Superior temporal gyrus (tissue), 1 donor: ENCODE measurements at regions not wholly inside any gene's neighbourhood (a gene's known extent, or its start where the extent isn't known, plus 50 kb on each side); places are given as distances from the start of the nearest gene placed in this dataset.

ENCODE experiments used
- DNase-seq: peaks from one replicate; pipeline ENCODE4 v3.0.0-alpha.2; 2016; ENCODE audit errors: extremely low spot score

DNA sequence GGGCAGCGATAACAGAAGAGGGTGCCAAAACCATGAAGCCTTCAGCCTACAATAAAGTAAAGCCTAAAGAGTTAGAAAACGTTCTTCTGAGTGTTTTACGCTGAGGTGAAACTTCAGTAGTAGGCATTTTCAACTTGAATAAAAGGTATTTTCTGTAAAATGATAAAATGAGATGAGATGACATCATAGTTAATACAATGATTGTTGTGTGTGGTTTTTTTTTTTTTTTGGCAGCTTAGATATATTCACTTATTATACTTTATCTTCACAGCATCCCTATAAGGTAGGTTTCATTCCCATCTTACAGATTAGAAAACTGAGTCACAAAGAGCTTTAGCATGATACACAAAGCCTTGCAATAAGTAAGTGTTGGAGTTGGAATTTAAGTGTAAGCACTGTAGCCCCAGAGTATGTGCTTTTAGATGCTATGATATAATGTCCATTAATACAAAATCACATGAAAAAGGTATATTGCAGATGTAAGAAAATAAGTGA, 291.9 kb upstream of the GRM7 start:
- DNase-seq: no peak

DNA sequence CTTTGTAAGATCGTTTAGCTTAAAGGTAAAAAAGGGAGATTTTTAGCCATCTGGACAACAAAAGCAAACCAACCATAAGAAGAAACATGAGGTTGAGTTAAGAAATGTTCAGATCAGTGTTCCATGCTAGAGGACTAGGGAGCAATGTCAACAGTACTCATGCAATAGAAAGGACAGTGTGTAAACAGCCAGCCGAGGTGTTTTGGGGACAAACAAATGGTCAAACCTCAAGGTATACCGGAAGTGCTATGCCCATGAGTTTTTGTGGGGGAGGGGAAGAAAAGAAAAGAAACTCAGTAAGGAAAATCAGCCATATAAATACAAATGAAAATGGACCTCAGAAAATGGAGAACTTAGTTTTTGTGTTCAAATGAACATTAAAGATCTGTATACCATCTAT, 289.5 kb upstream of the GRM7 start:
- no peak for DNase-seq

DNA sequence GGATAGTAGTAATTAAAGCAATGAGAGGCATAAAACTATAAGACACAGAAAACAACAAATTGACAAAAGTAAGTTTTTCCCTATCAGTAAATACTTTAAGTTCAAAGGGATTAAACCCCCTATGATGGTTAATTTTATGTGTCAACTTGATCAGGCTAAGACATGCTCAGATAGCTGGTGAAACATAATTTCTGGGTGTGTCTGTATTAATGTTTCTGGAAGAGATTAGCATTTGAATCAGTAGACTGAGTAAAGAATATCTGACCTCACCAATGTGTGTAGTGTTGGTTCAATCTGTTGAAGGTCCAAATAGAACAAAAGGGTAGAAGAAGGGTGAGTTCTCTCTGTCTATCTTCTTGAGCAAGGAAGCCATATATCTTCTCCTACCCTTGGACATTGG, 283.3 kb upstream of the GRM7 start:
- DNase-seq: no peak

DNA sequence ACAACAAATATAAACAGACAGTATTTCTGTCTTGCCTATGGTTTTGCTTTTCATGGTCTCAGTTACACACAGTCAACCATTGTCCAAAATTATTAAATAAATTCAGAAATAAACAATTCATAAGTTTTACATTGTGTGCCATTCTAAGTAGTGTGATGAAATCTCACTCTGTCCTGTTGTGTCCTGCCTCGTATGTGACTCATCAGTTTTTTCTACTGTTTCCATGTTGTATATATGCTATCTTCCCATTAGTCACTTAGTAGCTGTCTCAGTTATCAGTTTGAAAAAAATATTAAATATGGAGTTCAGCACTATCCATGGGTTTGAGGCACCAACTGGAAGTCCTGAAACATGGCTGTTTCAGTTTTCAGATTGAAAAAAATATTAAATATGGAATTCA, 282.4 kb upstream of the GRM7 start:
- DNase-seq: no peak

DNA sequence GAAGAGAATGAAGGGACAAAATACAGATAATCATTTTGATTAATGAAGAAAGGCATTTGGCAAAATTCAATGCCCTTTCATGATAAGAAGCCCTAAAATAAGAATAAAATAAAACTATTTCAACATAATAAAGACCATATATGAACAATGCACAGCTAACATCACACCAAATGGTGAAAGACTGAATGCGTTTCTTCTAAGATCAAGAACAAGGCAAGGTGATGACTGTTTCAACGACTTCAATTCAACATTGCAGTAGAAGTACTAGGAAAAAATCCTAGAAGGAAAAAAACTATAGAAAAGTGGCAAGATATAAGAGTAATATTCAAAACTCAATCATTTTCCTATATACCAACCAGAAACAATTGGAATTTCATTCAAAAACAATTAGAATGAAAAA, 280.1 kb upstream of the GRM7 start:
- DNase-seq: no peak

DNA sequence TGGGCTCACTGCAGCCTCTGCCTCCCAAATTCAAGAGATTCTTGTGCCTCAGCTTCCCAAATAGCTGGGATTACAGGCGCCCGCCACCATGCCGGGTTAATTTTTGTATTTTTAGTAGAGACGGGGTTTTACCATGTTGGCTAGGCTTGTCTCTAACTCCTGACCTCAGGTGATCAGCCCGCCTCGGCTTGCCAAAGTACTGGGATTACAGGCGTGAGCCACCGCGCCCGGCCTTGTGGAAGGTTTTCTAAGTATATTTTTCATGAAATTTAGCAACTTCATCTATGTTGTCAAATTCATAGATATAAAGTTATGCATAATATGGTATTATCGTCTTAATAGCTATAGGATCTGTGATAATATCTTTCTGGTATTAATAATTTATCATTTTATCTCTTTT, 275.6 kb upstream of the GRM7 start:
- no peak for DNase-seq

DNA sequence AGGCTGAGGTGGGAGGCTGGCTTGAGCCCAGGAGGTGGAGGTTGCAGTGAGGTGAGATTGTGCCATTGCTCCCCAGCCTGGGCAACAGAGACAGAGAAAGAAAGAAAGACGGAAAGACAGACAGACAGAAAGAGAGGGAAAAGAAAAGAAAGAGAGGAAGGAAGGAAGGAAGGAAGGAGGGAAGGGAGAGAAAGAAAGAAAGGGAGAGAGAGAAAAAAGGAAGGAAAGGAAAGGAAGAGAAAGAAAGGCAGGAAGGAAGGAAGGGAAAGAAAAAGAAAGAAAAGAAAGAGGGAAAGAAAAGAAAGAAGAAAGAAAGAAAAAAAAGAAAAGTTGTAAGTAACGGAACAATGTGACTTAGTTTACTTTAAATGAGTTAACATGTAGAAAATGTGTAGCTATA, 260.7 kb upstream of the GRM7 start:
- DNase-seq: no peak

DNA sequence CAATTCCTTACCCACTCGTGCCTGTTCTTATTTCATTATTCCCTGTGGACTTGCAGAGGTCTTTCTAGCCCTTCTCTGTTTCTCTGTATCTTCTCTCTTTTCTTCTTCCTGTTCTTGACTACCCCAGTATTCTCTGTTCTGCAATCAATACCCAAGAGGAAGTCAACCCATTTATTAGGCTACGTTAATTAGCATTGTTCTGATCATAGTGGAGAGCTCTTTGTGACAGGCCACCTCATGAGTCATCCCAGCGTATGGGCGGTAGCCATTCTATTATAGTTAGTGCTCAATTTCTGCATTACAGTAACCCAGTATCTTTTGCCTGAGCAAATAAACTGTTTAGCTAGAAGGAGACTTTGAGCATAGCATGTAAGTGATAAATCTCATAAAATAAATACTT, 259.5 kb upstream of the GRM7 start:
- no peak for DNase-seq

DNA sequence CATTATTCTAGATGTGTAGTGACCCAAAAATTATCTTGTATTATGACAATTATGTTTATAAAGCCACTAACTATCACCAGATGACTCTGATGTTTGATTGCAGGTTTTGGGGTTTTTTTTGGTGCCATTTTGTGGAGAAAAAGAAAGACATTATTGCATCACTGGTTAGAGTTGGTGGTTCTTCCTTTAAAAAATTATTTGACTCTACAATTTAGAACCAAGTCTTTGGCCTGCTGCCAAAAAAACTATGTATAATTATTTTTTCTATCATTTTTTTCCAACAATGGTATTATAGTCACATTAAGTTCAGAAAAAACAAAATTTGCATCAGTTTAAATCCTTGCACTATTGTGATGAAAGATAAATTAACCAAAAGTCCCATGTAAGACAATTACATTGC, 258.6 kb upstream of the GRM7 start:
- no peak for DNase-seq

DNA sequence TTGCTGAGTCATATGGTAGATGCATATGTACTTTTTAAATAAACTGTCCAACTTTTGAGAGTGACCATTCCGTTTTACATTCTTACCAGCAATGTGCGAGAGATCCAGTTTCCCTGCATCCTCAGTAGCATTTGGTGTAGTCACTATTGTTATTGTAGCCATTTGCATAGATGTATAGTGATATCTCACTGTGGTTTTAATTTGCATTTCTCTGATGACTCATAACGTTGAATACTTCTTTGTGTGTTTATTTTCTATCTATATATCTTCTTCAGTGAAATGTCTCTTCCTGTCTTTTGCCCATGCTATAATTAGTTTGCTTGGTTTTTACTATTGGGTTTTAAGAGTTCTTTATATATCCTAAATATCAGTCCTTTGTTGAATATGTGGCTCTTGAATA, 255.7 kb upstream of the GRM7 start:
- DNase-seq: no peak

DNA sequence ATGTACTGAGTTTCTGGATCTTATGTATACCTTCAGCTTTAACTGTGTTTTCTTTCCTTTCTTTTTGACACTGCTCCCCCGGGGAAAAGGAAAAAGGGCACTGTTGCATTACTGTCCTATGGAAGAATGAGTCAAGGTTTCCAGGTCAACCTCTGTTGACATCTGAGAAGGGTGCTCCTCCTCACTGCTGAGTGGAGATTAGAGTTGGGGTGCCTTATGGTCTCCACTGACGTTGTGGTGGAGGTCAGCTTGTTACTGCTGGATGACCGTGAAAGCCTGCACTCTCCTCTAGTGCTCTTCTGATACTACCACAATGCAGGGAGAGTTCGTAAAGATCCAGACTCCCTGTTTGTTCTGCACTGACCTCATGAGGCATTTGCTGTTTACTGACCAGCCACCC, 252.1 kb upstream of the GRM7 start:
- DNase-seq: no peak

DNA sequence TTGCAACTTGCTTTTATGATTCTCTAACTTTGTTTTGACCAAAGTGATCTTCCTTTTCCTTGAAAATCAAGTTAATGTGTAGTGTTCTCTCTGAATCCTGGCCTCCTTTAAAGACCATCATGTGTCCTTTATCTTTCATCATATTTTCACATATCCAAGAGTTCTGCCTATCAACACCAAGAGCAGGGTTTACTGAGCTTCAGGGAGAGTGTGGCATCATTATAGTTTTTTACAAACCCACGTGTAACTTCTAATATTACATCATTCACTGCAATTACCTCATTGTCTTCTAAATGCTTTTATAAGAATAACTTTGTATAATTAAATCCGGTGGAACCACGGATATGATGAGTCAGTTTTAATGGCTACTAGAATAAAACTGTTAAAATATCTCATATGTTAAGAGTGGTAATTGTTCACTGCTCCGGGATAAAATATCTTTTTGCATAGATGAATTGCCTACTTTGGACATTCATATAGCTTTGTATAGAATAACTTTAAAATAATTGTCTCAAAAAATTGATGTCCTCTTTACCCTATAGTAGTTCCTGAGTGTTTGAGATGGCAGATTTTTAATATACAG, 248.8 kb upstream of the GRM7 start:
- DNase-seq: no peak

DNA sequence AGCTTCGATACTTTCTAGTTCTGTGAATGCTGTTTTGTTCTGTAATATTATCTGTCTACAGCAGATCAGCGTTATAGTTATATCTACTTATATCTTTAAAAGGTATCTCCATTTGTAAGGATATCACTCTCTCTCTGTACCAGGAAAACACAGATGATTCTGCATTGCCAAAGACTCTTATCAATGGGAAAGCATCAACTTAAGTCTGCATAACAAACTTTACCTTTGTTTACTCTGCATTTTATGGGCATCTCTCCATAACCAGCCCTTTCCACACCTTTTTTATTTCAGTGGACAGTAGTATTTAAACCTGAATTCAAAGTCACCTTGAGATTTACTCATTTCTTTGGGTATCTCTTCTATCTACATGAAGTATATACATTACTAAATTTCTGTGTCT, 238.7 kb upstream of the GRM7 start:
- DNase-seq: no peak

DNA sequence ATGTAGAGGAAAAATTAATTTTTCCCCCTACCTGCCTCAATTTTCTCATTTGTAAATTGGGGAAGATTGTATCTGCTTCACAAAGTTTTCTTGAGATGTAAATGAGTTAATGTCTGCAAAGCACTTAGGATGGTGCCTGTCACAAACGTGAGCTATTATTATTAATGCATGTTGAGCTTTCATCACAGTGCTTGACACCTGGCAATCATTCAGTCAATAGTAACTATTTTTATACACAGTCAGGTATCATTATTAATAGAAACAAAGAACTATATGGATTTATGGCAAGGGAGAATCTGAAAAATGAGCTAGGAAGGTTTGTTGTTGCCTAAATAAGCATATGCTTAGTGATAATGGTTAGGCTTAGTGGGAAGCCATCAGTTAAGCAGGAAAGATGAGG, 238.2 kb upstream of the GRM7 start:
- no peak for DNase-seq

DNA sequence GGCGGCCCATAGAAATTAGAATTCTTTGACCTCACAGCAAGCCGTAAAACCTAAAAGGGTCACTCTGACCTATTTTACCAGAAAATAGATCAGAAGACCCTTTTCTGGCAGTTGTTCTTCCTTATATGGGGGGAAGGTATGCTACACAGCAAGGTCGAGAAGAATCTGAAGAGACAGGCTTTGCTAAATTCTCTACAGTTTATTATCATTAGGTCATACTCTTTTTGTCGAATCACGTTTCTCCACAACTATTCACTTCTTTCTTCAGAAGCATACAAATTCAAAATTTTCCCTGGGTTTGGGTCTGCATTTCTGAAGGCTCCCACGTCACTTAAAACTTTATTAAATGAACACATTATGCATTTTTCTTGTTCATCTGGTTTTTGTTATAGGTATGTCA, 229.5 kb upstream of the GRM7 start:
- DNase-seq: no peak

DNA sequence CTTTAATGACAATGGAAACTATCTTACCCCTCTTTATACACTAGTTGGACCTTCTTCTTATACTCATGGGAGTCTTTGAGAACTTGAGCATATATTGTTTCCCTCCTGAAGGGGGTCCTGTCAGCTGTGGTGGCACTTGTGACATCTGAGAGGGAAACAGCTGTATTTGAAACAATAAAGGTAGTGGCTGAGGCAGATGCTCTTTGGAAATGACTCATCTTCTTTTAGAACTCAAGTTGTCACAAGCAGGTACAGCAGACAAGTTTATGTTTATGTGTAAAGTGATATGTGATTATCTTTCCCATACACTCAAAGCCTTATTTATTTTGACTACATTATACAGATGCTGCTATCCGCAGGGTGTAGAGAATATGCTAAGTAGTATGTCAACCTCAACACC, 220.0 kb upstream of the GRM7 start:
- DNase-seq: no peak

DNA sequence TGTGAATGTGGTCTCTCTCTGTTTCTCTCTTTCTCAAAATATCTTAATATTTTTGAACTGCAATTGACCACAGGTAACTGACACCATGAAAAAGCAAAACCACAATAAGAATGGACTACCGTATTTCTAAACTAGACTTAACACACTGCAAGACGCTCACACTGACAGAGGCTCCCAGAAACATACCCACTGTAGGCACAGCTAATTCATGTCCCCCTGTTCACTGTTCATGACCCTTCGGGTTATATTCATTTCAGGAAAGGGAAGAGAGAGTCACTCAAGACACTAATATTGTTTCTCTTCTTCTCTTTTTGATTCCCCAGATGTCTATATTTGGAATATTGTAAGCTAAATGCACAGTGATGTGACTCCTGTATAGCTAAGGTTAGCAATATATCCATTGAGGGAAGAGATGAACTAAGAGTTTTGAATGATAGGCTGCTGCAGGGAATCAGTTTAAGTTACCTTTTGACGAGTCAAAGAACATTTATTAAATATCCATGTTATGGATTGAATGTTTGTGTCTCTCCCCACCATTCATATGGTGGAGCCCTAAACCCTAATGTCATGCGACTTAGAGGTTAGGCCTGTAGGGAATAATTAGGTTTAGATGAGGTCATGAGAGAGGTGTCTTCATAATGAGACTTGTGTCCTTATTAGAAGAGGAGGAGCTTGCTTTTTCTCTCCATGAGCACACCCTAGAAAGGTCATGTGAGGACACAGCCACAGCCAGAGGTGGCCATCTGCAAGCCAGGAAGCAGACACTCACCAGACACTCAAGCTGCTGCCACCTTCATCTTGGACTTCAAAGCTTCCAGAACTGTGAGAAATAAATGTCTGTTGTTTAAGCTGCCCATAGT, 216.6 kb upstream of the GRM7 start:
- no peak for DNase-seq

DNA sequence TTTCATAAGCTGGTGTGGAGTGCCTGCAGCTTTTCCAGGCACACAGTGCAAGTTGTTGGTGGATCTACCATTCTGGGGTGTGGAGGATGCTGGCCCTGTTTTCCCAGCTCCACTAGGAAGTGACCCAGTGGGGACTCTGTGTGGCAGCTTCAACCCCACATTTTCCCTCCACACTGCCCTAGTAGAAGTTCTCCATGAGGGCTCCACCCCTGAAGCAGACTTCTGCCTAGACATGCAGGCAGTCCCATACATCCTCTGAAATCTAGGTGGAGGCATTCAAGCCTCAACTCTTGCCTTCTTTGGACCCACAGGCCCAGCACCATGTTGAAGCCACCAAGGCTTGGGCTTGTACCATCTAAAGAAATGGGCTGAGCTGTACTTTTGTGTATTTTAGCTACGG, 206.2 kb upstream of the GRM7 start:
- no peak for DNase-seq

DNA sequence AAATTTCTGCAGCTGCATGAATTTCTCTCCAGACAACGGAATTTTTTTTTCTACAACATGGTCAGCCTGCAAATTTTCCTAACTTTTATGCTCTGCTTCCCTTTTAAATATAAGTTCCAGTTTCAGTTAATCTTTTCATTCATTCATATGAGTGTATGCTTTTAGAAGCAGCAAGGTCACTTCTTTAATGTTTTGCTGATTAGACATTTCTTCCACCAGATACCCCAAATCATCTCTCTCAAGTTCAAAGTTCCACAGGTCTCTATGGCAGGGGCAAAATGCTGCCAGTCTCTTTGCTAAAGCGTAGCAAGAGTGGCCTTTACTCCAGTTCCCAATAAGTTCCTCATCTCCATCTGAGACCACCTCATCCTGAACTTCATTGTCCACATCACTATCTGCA, 205.6 kb upstream of the GRM7 start:
- DNase-seq: no peak

DNA sequence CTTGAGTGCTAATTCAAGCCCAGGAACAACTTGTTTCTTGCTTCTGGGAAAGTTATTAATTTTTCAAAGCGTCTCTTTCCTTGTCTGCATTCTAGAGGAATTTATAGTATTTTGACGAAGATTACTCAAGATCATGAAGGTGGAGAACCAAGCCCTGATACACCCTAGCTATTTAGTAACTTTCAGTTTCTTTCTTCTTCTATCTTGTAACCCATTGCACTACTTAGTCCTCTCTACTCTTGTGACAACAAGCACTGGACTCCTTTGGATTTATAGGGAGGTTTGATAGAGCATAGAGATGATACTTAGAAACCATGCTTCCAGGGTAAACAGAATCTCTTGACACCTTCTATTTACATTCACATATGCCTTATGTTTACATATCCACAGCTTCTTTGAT, 203.3 kb upstream of the GRM7 start:
- DNase-seq: no peak

DNA sequence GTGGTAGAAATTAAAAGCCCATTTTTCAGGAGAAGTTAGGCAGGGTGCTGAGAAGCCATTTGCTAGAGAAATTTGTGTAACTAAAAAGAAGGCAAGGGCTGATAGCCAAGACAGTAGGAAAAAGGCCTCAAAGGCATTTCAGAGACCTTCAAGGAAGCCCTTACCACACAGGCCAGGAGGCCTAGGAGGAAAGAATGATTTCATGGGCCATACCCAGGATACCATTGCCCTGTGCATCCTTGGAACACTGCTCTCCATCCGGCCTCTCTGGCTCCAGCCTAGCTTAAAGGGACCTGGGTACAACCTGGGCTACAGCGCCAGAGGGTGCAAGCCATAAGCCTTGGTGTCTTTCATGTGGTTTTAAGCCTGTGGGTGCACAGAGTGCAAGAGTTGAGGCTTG, 193.6 kb upstream of the GRM7 start:
- no peak for DNase-seq

DNA sequence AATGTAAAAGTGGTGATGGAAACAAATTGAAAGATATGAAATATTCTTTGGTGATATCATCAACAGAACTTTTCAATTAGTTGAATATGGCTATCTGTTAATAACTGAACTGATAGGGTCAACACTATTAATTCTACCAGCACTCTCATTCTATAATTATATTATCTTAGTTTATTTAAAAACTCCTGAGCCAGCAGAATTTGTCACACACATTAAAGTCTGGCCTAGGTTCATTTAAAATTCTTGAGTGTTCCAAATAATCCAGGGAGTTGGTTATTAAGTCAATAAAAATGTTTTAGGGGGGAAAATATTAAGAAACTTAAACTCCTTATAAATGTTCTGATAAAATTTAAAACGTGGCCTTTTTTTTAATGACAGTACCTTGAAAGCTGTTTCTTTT, 189.6 kb upstream of the GRM7 start:
- DNase-seq: no peak

DNA sequence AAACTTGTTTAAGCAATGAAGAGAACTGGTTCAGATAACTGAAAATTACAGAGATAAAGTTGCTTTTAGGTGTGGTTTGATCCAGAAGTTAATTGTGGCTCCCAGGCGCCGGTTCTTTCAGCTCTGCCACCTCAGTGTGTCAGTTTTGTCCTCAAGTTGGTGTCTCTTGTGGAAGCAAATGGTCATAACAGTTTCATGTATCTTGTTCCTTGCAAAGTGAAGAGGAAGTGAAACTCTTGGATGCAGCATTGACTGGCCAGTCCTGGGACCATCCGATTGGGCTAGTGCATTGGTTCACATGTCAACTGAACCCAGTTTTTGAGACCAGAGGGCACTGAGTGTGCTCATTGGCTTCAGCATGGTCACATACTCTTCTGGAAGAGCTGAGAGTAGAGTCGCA, 181.4 kb upstream of the GRM7 start:
- DNase-seq: no peak
